H9 (cell line): ENCODE measurements at regions not wholly inside any gene's neighbourhood (a gene's known extent, or its start where the extent isn't known, plus 50 kb on each side); places are given as distances from the start of the nearest gene placed in this dataset.

Source experiments
- DNase-seq: peaks from one replicate; pipeline ENCODE4 v3.0.0-alpha.2; 2017
- H2AFZ ChIP-seq: one replicate; pipeline ENCODE4 v1.6.1; 2013; ENCODE audit warnings: mild to moderate bottlenecking, low read length, control low read depth, moderate library complexity
- H2AK5ac ChIP-seq: 2 replicates; pipeline ENCODE4 v1.6.1; 2013; ENCODE audit warnings: low read length, control low read depth, mixed read lengths; ENCODE audit not compliant: insufficient read length
- H2BK120ac ChIP-seq: one replicate; pipeline ENCODE4 v1.6.1; 2013; ENCODE audit warnings: low read depth, mild to moderate bottlenecking, low read length, control low read depth, inconsistent platforms; ENCODE audit not compliant: poor library complexity, severe bottlenecking
- H2BK12ac ChIP-seq: 2 replicates; pipeline ENCODE4 v1.6.1; 2013; ENCODE audit warnings: low read length, control low read depth, mixed read lengths, low read depth; ENCODE audit not compliant: insufficient read length
- H2BK15ac ChIP-seq: 2 replicates; pipeline ENCODE4 v1.6.1; 2013; ENCODE audit warnings: low read depth, low read length, control low read depth
- H2BK20ac ChIP-seq: one replicate; pipeline ENCODE4 v1.6.1; 2013; ENCODE audit warnings: low read depth, mild to moderate bottlenecking, low read length, control low read depth, inconsistent platforms; ENCODE audit not compliant: poor library complexity, severe bottlenecking
- H2BK5ac ChIP-seq: 2 replicates; pipeline ENCODE4 v1.6.1; 2013; ENCODE audit warnings: low read length, control low read depth, mixed read lengths; ENCODE audit not compliant: insufficient read length
- H3K14ac ChIP-seq: 2 replicates; pipeline ENCODE4 v1.6.1; 2013; ENCODE audit warnings: low read length, control low read depth; ENCODE audit not compliant: insufficient read depth
- H3K18ac ChIP-seq: 2 replicates; pipeline ENCODE4 v1.6.1; 2013; ENCODE audit warnings: low read depth, mild to moderate bottlenecking, mixed read lengths, low read length, control low read depth; ENCODE audit not compliant: insufficient read length
- H3K23ac ChIP-seq: 2 replicates; pipeline ENCODE4 v1.6.1; 2013; ENCODE audit warnings: low read length, control low read depth, mixed read lengths, low read depth; ENCODE audit not compliant: insufficient read length
- H3K23me2 ChIP-seq: 2 replicates; pipeline ENCODE4 v1.6.1; 2013; ENCODE audit warnings: low read depth, mild to moderate bottlenecking, mixed read lengths, low read length, control low read depth; ENCODE audit not compliant: insufficient read length, poor library complexity, severe bottlenecking
- H3K27ac ChIP-seq: 2 replicates; pipeline ENCODE4 v1.5.1; 2013; ENCODE audit warnings: low read length, control low read depth, mixed read lengths, low read depth; ENCODE audit not compliant: insufficient read length
- H3K27me3 ChIP-seq: 2 replicates; pipeline ENCODE4 v1.6.1; 2013; ENCODE audit warnings: low read length, control low read depth, inconsistent platforms; ENCODE audit not compliant: insufficient read depth
- H3K4ac ChIP-seq: 2 replicates; pipeline ENCODE4 v1.6.1; 2013; ENCODE audit warnings: low read depth, mild to moderate bottlenecking, control low read depth, inconsistent platforms, low read length, moderate library complexity
- H3K4me1 ChIP-seq: 2 replicates; pipeline ENCODE4 v1.6.1; 2013; ENCODE audit warnings: low read length, control low read depth, inconsistent platforms; ENCODE audit not compliant: insufficient read depth
- H3K4me2 ChIP-seq: 2 replicates; pipeline ENCODE4 v1.6.1; 2013; ENCODE audit warnings: low read length, control low read depth, mixed read lengths; ENCODE audit not compliant: insufficient read length, insufficient read depth
- H3K56ac ChIP-seq: 2 replicates; pipeline ENCODE4 v1.6.1; 2013; ENCODE audit warnings: low read depth, mild to moderate bottlenecking, mixed read lengths, low read length, control low read depth; ENCODE audit not compliant: insufficient read length
- H3K79me1 ChIP-seq: 2 replicates; pipeline ENCODE4 v1.6.1; 2013; ENCODE audit warnings: low read depth, mild to moderate bottlenecking, moderate library complexity, low read length, control low read depth, inconsistent platforms; ENCODE audit not compliant: insufficient read depth, poor library complexity, severe bottlenecking
- H3K79me2 ChIP-seq: 2 replicates; pipeline ENCODE4 v1.6.1; 2013; ENCODE audit warnings: low read length, control low read depth, inconsistent platforms; ENCODE audit not compliant: insufficient read depth
- H3K9ac ChIP-seq: 2 replicates; pipeline ENCODE4 v1.6.1; 2013; ENCODE audit warnings: low read length, control low read depth, mixed read lengths; ENCODE audit not compliant: insufficient read length; ENCODE audit errors: extremely low read depth
- H3K9me3 ChIP-seq: one replicate; pipeline ENCODE4 v1.6.1; 2013; ENCODE audit warnings: low read depth, low read length, inconsistent platforms; ENCODE audit not compliant: control insufficient read depth
- H3T11ph ChIP-seq: one replicate; pipeline ENCODE4 v1.6.1; 2013; ENCODE audit warnings: mild to moderate bottlenecking, low read length, control low read depth, inconsistent platforms
- H4K20me1 ChIP-seq: one replicate; pipeline ENCODE4 v1.6.1; 2013; ENCODE audit not compliant: control insufficient read depth, insufficient read length, insufficient read depth
- H4K5ac ChIP-seq: 2 replicates; pipeline ENCODE4 v1.6.1; 2013; ENCODE audit warnings: low read depth, mild to moderate bottlenecking, mixed read lengths, low read length, control low read depth; ENCODE audit not compliant: insufficient read length
- H4K8ac ChIP-seq: replicated peaks from 2 replicates; pipeline ENCODE4 v1.6.1; 2013; ENCODE audit warnings: low read length, control low read depth, mixed read lengths, low read depth; ENCODE audit not compliant: insufficient read length
- H4K91ac ChIP-seq: 2 replicates; pipeline ENCODE4 v1.6.1; 2013; ENCODE audit warnings: low read depth, mild to moderate bottlenecking, moderate library complexity, mixed read lengths, low read length, control low read depth; ENCODE audit not compliant: insufficient read length
- H3K27ac Mint-ChIP-seq, 3 experiments: 2 replicates in 2 of 3; 3 replicates in 1 of 3; pipeline ENCODE4 v1.8.0; 2020 to 2021; ENCODE audit warnings: mixed read lengths in 3 of 3, mild to moderate bottlenecking in 1 of 3, moderate library complexity in 1 of 3
- H3K27me3 Mint-ChIP-seq: 2 replicates; pipeline ENCODE4 v1.8.0; 2021; ENCODE audit warnings: low read depth, mild to moderate bottlenecking, moderate library complexity, mixed read lengths
- H3K36me3 Mint-ChIP-seq, 3 experiments: 2 replicates in 2 of 3; 3 replicates in 1 of 3; pipeline ENCODE4 v1.8.0; 2020 to 2021; ENCODE audit warnings: low read depth in 3 of 3, mixed read lengths in 3 of 3; ENCODE audit not compliant: insufficient read depth in 1 of 3
- H3K4me1 Mint-ChIP-seq, 2 experiments: 2 replicates each; pipeline ENCODE4 v1.8.0; 2020; ENCODE audit warnings: mixed read lengths in 2 of 2
- H3K4me3 Mint-ChIP-seq, 2 experiments: 2 replicates in 1 of 2; 3 replicates in 1 of 2; pipeline ENCODE4 v1.8.0; 2020 to 2021; ENCODE audit warnings: mild to moderate bottlenecking in 2 of 2, mixed read lengths in 2 of 2, moderate library complexity in 1 of 2
- H3K9me3 Mint-ChIP-seq, 2 experiments: 2 replicates in 1 of 2; 3 replicates in 1 of 2; pipeline ENCODE4 v1.8.0; 2020; ENCODE audit warnings: mild to moderate bottlenecking in 2 of 2, mixed read lengths in 2 of 2, moderate library complexity in 1 of 2
- WGBS: extraction: QIAGEN DNeasy Blood & Tissue Kit; methylation state at CpG from one replicate; pipeline ENCODE4 v1.1.7; 2013; ENCODE audit warnings: missing lambda C conversion rate, low lambda C conversion rate, mixed read lengths; ENCODE audit not compliant: insufficient read length; ENCODE audit errors: extremely low coverage; 5-methylcytosine and 5-hydroxymethylcytosine counted together
- TF ChIP-seq, protein P1 (sequence below): fragments of 200-600 bp; sonication (generic); conservative IDR thresholded peaks from 3 replicates; pipeline ENCODE4 v1.8.0; 2021; ENCODE audit warnings: antibody characterized with exemption, mild to moderate bottlenecking

DNA sequence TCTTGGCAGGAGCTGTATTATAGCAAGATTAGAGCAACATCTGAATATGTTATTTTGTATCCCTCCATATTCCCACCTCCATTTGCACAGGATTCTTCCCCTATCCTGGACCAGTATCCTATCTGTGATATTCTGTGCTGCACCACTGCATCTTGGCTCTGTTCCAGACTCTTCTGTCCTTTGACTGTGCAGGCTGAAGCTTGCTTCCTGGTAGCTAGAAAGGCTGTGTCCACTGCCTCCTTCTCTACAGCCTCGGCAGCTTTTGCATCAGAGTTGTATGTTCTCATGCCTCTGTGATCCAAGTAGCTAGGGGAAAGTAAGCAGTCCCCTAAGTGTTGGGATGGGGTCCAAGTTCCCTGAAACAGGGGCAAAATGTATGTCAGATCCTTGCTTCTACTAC, 104.1 kb downstream of the GAS1 start:
- H3K18ac ChIP-seq = no peak overlapping the region
- H3K27me3 Mint-ChIP-seq = no peaks in the 10 kb centered on the region; the same call in 1 of the 2 replicates
- no peak overlapping the region for H2AK5ac ChIP-seq
- no peak overlapping the region for H4K8ac ChIP-seq
- no peak overlapping the region for H4K91ac ChIP-seq
- H2BK20ac ChIP-seq = no peak overlapping the region
- peak overlapping the region in 1 of 3 experiments; percentile 32; a peak in 2 of 7 replicates for H3K27ac Mint-ChIP-seq
- no peak overlapping the region for H2BK120ac ChIP-seq
- no peaks in the 10 kb centered on the region for H3K4me1 Mint-ChIP-seq
- no peak overlapping the region for H4K5ac ChIP-seq
- H2BK15ac ChIP-seq = no peak overlapping the region
- H3K23ac ChIP-seq = no peak overlapping the region
- no peak overlapping the region for H3K56ac ChIP-seq
- no peaks in the 10 kb centered on the region for H3K4me1 ChIP-seq
- no peak overlapping the region for H2BK12ac ChIP-seq
- no peak overlapping the region for H3K9ac ChIP-seq
- no peaks in the 10 kb centered on the region for H3K79me1 ChIP-seq
- no peaks in the 10 kb centered on the region for H3K36me3 Mint-ChIP-seq
- H3K4me2 ChIP-seq = no peak overlapping the region
- no CpG with 5 or more reads among the region's 1 CpG for WGBS
- H3K79me2 ChIP-seq = no peaks in the 10 kb centered on the region
- no peak overlapping the region for H2AFZ ChIP-seq
- no peaks in the 10 kb centered on the region for H3K23me2 ChIP-seq
- H3K4ac ChIP-seq = no peak overlapping the region
- no peaks in the 10 kb centered on the region for H3K9me3 ChIP-seq
- H3K27me3 ChIP-seq = no peaks in the 10 kb centered on the region
- H4K20me1 ChIP-seq = no peaks in the 10 kb centered on the region
- no peak for DNase-seq
- no peak overlapping the region for H3K14ac ChIP-seq
- H3K27ac ChIP-seq = no peak overlapping the region
- H3K4me3 Mint-ChIP-seq = no peak overlapping the region
- H3K9me3 Mint-ChIP-seq = no peaks in the 10 kb centered on the region; a peak in 1 of 5 replicates
- H3T11ph ChIP-seq = no peak overlapping the region
- H2BK5ac ChIP-seq = no peak overlapping the region
- TF ChIP-seq, protein P1, sequence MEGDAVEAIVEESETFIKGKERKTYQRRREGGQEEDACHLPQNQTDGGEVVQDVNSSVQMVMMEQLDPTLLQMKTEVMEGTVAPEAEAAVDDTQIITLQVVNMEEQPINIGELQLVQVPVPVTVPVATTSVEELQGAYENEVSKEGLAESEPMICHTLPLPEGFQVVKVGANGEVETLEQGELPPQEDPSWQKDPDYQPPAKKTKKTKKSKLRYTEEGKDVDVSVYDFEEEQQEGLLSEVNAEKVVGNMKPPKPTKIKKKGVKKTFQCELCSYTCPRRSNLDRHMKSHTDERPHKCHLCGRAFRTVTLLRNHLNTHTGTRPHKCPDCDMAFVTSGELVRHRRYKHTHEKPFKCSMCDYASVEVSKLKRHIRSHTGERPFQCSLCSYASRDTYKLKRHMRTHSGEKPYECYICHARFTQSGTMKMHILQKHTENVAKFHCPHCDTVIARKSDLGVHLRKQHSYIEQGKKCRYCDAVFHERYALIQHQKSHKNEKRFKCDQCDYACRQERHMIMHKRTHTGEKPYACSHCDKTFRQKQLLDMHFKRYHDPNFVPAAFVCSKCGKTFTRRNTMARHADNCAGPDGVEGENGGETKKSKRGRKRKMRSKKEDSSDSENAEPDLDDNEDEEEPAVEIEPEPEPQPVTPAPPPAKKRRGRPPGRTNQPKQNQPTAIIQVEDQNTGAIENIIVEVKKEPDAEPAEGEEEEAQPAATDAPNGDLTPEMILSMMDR = no peak
